ENCODE measurements at regions not wholly inside any gene's neighbourhood (a gene's known extent, or its start where the extent isn't known, plus 50 kb on each side); places are given as distances from the start of the nearest gene placed in this dataset.

GRCh38 chrX:94053575-94053974 lies 379.6 kb downstream of the FAM133A start:
- TF ChIP-seq POLR2A (IDR thresholded peaks at IDR 0.05) = no peak
- no peak for TF ChIP-seq CTCF (IDR thresholded peaks at IDR 0.05)
